ENCODE measurements at regions not wholly inside any gene's neighbourhood (a gene's known extent, or its start where the extent isn't known, plus 50 kb on each side); places are given as distances from the start of the nearest gene placed in this dataset.
"Not testable (repeated sequence)": the region's sequence is repeated elsewhere in the genome, so short reads cannot be mapped to it uniquely, and the experiment has no call there.

- Mint-ChIP-seq H3K36me3 (ENCODE audit: low read depth) (peaks cover 4% of the 10 kb centered on the region; the same call in 1 of the 2 replicates), H3K9me3 (peaks cover 15% of the 10 kb centered on the region), H3K4me3 (no peak overlapping the region)
These were observed 1357.0 kb upstream of the GOT2 start for GRCh38 chr16:60091071-60091470.

GRCh38 chr16:60087530-60087929 is 1353.4 kb upstream of the GOT2 start:
- no peak overlapping the region for H3K4me3 Mint-ChIP-seq
- TF ChIP-seq CTCF (IDR thresholded peaks at IDR 0.05): no peak
- no peak overlapping the region for H3K27ac Mint-ChIP-seq
- H3K9me3 Mint-ChIP-seq: peaks cover 14% of the 10 kb centered on the region; the same call in 1 of the 2 replicates
- H3K4me1 Mint-ChIP-seq (ENCODE audit: low read depth): peaks cover 10% of the 10 kb centered on the region; the same call in 1 of the 2 replicates
- no peaks in the 10 kb centered on the region for H3K27me3 Mint-ChIP-seq (ENCODE audit: insufficient read depth)
- DNase-seq: no peak
- H3K36me3 Mint-ChIP-seq (ENCODE audit: low read depth): peaks cover 4% of the 10 kb centered on the region; the same call in 1 of the 2 replicates

More at GRCh38 chr16:60091071-60091470, 1357.0 kb upstream of the GOT2 start:
- Mint-ChIP-seq H3K27ac (no peak overlapping the region), H3K27me3 (ENCODE audit: insufficient read depth) (no peaks in the 10 kb centered on the region), H3K4me1 (ENCODE audit: low read depth) (peaks cover 10% of the 10 kb centered on the region; the same call in 1 of the 2 replicates)
- DNase-seq: no peak
- no peak for TF ChIP-seq CTCF (IDR thresholded peaks at IDR 0.05)

- H3K27me3 Mint-ChIP-seq (ENCODE audit: insufficient read depth); H3K4me3 Mint-ChIP-seq; H3K27ac Mint-ChIP-seq; H3K4me1 Mint-ChIP-seq (ENCODE audit: low read depth); DNase-seq; H3K9me3 Mint-ChIP-seq; H3K36me3 Mint-ChIP-seq (ENCODE audit: low read depth): not testable (repeated sequence)
These were observed 1344.7 kb upstream of the GOT2 start for GRCh38 chr16:60078819-60079218.

- no peak overlapping the region for H3K4me3 Mint-ChIP-seq
These were observed 1343.7 kb upstream of the GOT2 start for GRCh38 chr16:60077861-60078260.

GRCh38 chr16:60074378-60074777 is 1340.3 kb upstream of the GOT2 start:
- Mint-ChIP-seq H3K4me3 (no peak overlapping the region), H3K36me3 (ENCODE audit: low read depth) (no peaks in the 10 kb centered on the region), H3K4me1 (ENCODE audit: low read depth) (no peaks in the 10 kb centered on the region), H3K27me3 (ENCODE audit: insufficient read depth) (no peaks in the 10 kb centered on the region; the same call in 1 of the 2 replicates), H3K9me3 (peaks cover 5% of the 10 kb centered on the region; the same call in 1 of the 2 replicates), H3K27ac (no peak overlapping the region)
- no peak for TF ChIP-seq CTCF (IDR thresholded peaks at IDR 0.05)
- DNase-seq: no peak

More at GRCh38 chr16:60077861-60078260, 1343.7 kb upstream of the GOT2 start:
- Mint-ChIP-seq H3K27ac (no peak overlapping the region), H3K27me3 (ENCODE audit: insufficient read depth) (peaks cover 2% of the 10 kb centered on the region), H3K4me1 (ENCODE audit: low read depth) (no peaks in the 10 kb centered on the region), H3K9me3 (peaks cover 5% of the 10 kb centered on the region; the same call in 1 of the 2 replicates), H3K36me3 (ENCODE audit: low read depth) (no peaks in the 10 kb centered on the region)
- no peak for DNase-seq
- TF ChIP-seq CTCF (IDR thresholded peaks at IDR 0.05): no peak

- DNase-seq: peak; percentile 0
- Mint-ChIP-seq H3K4me1 (ENCODE audit: low read depth) (no peaks in the 10 kb centered on the region), H3K9me3 (no peaks in the 10 kb centered on the region), H3K36me3 (ENCODE audit: low read depth) (no peaks in the 10 kb centered on the region), H3K4me3 (no peak overlapping the region), H3K27me3 (ENCODE audit: insufficient read depth) (peaks cover 2% of the 10 kb centered on the region), H3K27ac (no peak overlapping the region)
- no peak for TF ChIP-seq CTCF (IDR thresholded peaks at IDR 0.05)
These were observed 1339.3 kb upstream of the GOT2 start for GRCh38 chr16:60073376-60073775.
